SK-N-SH (cell line): ENCODE measurements at regions not wholly inside any gene's neighbourhood (a gene's known extent, or its start where the extent isn't known, plus 50 kb on each side); places are given as distances from the start of the nearest gene placed in this dataset.

Experiments used
- CTCF ChIA-PET: fragments of 300-600, 350-600 bp; formaldehyde crosslinking; extraction: SDS; loops from one replicate; lab custom pipeline; 2021; lab: Yijun Ruan, JAX
- POLR2A ChIA-PET: fragments of 350-600 bp; sonication (Branson Sonifier 250); formaldehyde crosslinking; extraction: SDS; loops from one replicate; lab custom pipeline; 2020; ENCODE audit warnings: antibody characterized with exemption, inconsistent platforms; lab: Yijun Ruan, JAX
- DNase-seq: peaks from one replicate; pipeline ENCODE4 v3.0.0; 2012
- H2AFZ ChIP-seq: fragments of 200-600 bp; sonication (generic); 2 replicates; pipeline ENCODE4 v1.8.1; 2016; ENCODE audit warnings: antibody characterized with exemption, mild to moderate bottlenecking, low read depth
- H3F3A ChIP-seq: fragments of 200-600 bp; sonication (generic); replicated peaks from 2 replicates; pipeline ENCODE3; 2016; ENCODE audit warnings: antibody characterized with exemption, mild to moderate bottlenecking; ENCODE audit not compliant: insufficient read depth
- H3K27ac ChIP-seq, 2 experiments: fragments of 200-500 bp in 1 of 2; fragments of 200-600 bp in 1 of 2; sonication (Bioruptor generic) in 1 of 2; sonication (generic), shearing (Covaris generic) in 1 of 2; 2 replicates each; pipeline versions ENCODE4 v1.5.1 to v1.6.1; 2014 to 2016; ENCODE audit warnings: low read depth in 2 of 2, inconsistent platforms in 1 of 2, low read length in 1 of 2, mild to moderate bottlenecking in 1 of 2, mixed read lengths in 1 of 2
- H3K27me3 ChIP-seq: fragments of 200-600 bp; sonication (generic), shearing (Covaris generic); 2 replicates; pipeline ENCODE4 v1.6.1; 2016; ENCODE audit warnings: mixed run types; ENCODE audit not compliant: insufficient read depth
- H3K36me3 ChIP-seq, 2 experiments: fragments of 200-500 bp in 1 of 2; fragments of 200-600 bp in 1 of 2; sonication (Bioruptor generic) in 1 of 2; sonication (generic) in 1 of 2; replicated peaks in 1 of 2; 2 replicates each; pipeline versions ENCODE3 to v1.5.1; 2014 to 2016; ENCODE audit warnings: low read length in 1 of 2, mild to moderate bottlenecking in 1 of 2; ENCODE audit not compliant: insufficient read depth in 2 of 2, control insufficient read depth in 1 of 2
- H3K4me1 ChIP-seq, 2 experiments: fragments of 200-500 bp in 1 of 2; fragments of 200-600 bp in 1 of 2; sonication (Bioruptor generic) in 1 of 2; sonication (generic), shearing (Covaris generic) in 1 of 2; 2 replicates each; pipeline versions ENCODE4 v1.5.1 to v1.6.1; 2014 to 2016; ENCODE audit warnings: low read depth in 1 of 2, low read length in 1 of 2, mixed run types in 1 of 2; ENCODE audit not compliant: insufficient read depth in 2 of 2, control insufficient read depth in 1 of 2
- H3K4me2 ChIP-seq: fragments of 200-600 bp; sonication (generic), shearing (Covaris generic); 2 replicates; pipeline ENCODE4 v1.6.1; 2017; ENCODE audit warnings: mixed run types
- H3K4me3 ChIP-seq, 2 experiments: fragments of 200-500 bp in 1 of 2; fragments of 200-600 bp in 1 of 2; sonication (Bioruptor generic) in 1 of 2; sonication (generic), shearing (Covaris generic) in 1 of 2; 2 replicates each; pipeline versions ENCODE4 v1.5.1 to v1.8.1; 2014 to 2016; ENCODE audit warnings: low read depth in 2 of 2, inconsistent platforms in 1 of 2, low read length in 1 of 2, mild to moderate bottlenecking in 1 of 2, mixed read lengths in 1 of 2, moderate library complexity in 1 of 2
- H3K79me2 ChIP-seq: fragments of 200-600 bp; sonication (generic); 2 replicates; pipeline ENCODE4 v1.8.1; 2017; ENCODE audit warnings: mild to moderate bottlenecking; ENCODE audit not compliant: insufficient read depth
- H3K9ac ChIP-seq: fragments of 200-600 bp; sonication (generic); 2 replicates; pipeline ENCODE4 v1.6.1; 2017; ENCODE audit warnings: mixed run types
- H3K9me2 ChIP-seq: fragments of 200-600 bp; sonication (generic); 2 replicates; pipeline ENCODE4 v1.6.1; 2017; ENCODE audit warnings: mixed run types
- H3K9me3 ChIP-seq: fragments of 200-600 bp; sonication (generic); 2 replicates; pipeline ENCODE4 v1.6.1; 2017; ENCODE audit warnings: mixed run types, mild to moderate bottlenecking, moderate library complexity
- H4K20me1 ChIP-seq: fragments of 200-600 bp; sonication (generic); 2 replicates; pipeline ENCODE4 v1.6.1; 2017; ENCODE audit warnings: mild to moderate bottlenecking, mixed run types; ENCODE audit not compliant: insufficient read depth
- CHD2 ChIP-seq: fragments of 150-350 bp; IDR thresholded peaks from 2 replicates; pipeline ENCODE4 v1.6.1; 2018; ENCODE audit warnings: low read length; ENCODE audit not compliant: partially characterized antibody
- ELF1 ChIP-seq: IDR thresholded peaks from 2 replicates; pipeline ENCODE4 v1.4.0; 2012
- EZH2phosphoT487 ChIP-seq: fragments of 200-600 bp; sonication (generic); IDR thresholded peaks from 2 replicates; pipeline ENCODE4 v1.6.1; 2017; ENCODE audit warnings: low read depth, mixed run types, mild to moderate bottlenecking, antibody characterized with exemption, moderate library complexity, borderline replicate concordance
- FOSL2 ChIP-seq: IDR thresholded peaks from 2 replicates; pipeline ENCODE4 v1.4.0; 2012; ENCODE audit warnings: low read depth, mild to moderate bottlenecking, moderate library complexity, borderline replicate concordance
- FOXM1 ChIP-seq: IDR thresholded peaks from 2 replicates; pipeline ENCODE4 v1.4.0; 2012; ENCODE audit warnings: low read depth, mild to moderate bottlenecking
- GATA2 ChIP-seq: sonication (generic); formaldehyde crosslinking; IDR thresholded peaks from 2 replicates; pipeline ENCODE4 v1.5.0; 2020; ENCODE audit warnings: mild to moderate bottlenecking, missing genetic modification reagents
- IRF3 ChIP-seq: fragments of 150-350 bp; IDR thresholded peaks from 2 replicates; pipeline ENCODE4 v1.6.1; 2016; ENCODE audit warnings: mild to moderate bottlenecking, low read depth, low read length
- JUND ChIP-seq: IDR thresholded peaks from 2 replicates; pipeline ENCODE4 v1.4.0; 2012
- MAX ChIP-seq: IDR thresholded peaks from 2 replicates; pipeline ENCODE4 v1.4.0; 2012; ENCODE audit warnings: low read depth
- MEF2A ChIP-seq: IDR thresholded peaks from 2 replicates; pipeline ENCODE4 v1.4.0; 2012; ENCODE audit warnings: low read depth, borderline replicate concordance
- MXI1 ChIP-seq: IDR thresholded peaks from 2 replicates; pipeline ENCODE4 v1.6.1; 2012; ENCODE audit warnings: mild to moderate bottlenecking, low read depth, low read length, improper control_type of control experiment
- RAD21 ChIP-seq: IDR thresholded peaks from 2 replicates; pipeline ENCODE4 v1.6.1; 2012; ENCODE audit warnings: mild to moderate bottlenecking, low read length
- RXRA ChIP-seq: IDR thresholded peaks from 2 replicates; pipeline ENCODE4 v1.4.0; 2012; ENCODE audit warnings: low read depth, mild to moderate bottlenecking, borderline replicate concordance
- SMC3 ChIP-seq: IDR thresholded peaks from 2 replicates; pipeline ENCODE4 v1.6.1; 2012; ENCODE audit warnings: low read depth, low read length, improper control_type of control experiment
- TAF1 ChIP-seq: IDR thresholded peaks from 2 replicates; pipeline ENCODE4 v1.6.1; 2012; ENCODE audit warnings: low read depth, mild to moderate bottlenecking, low read length, moderate library complexity, borderline replicate concordance
- TCF12 ChIP-seq: IDR thresholded peaks from 2 replicates; pipeline ENCODE4 v1.4.0; 2012
- TEAD4 ChIP-seq: IDR thresholded peaks from 2 replicates; pipeline ENCODE4 v1.4.0; 2012; ENCODE audit warnings: mild to moderate bottlenecking, borderline replicate concordance; ENCODE audit not compliant: insufficient read depth
- YY1 ChIP-seq: IDR thresholded peaks from 2 replicates; pipeline ENCODE4 v1.4.0; 2012; ENCODE audit warnings: low read depth, mild to moderate bottlenecking
- WGBS: methylation state at CpG from one replicate; pipeline ENCODE4 v1.1.6; 2017; ENCODE audit warnings: low lambda C conversion rate; 5-methylcytosine and 5-hydroxymethylcytosine counted together
- TF ChIP-seq, protein P1 (sequence below): fragments of 200-600 bp; sonication (generic); IDR thresholded peaks from 2 replicates; pipeline ENCODE4 v1.6.1; 2017; ENCODE audit warnings: antibody characterized with exemption, mild to moderate bottlenecking, moderate library complexity
- TF ChIP-seq, protein P2 (sequence below): fragments of 150-350 bp; IDR thresholded peaks from 2 replicates; pipeline ENCODE4 v1.6.1; 2017; ENCODE audit warnings: antibody characterized with exemption, low read length, low read depth, borderline replicate concordance

DNA sequence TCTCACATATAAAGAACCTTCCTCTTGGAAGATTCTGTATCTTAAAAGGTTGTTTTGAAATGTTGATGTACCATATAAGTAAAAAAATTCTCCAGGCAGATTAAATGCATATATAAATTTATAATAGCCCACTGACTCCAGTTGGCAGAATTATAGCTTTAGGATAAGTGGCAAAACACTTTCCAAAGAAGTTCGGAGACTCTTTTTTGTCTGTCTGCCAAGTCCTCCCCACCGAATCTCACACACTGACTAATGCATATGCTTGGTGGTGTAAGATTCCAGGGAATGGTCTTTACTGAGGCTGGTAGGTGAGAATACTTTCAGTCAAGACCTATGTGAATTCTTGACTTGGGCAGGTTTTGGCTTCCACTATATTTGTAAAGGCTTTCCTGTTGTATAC, 724.3 kb upstream of the CXADR start (continued):
- TF ChIP-seq, protein P1, sequence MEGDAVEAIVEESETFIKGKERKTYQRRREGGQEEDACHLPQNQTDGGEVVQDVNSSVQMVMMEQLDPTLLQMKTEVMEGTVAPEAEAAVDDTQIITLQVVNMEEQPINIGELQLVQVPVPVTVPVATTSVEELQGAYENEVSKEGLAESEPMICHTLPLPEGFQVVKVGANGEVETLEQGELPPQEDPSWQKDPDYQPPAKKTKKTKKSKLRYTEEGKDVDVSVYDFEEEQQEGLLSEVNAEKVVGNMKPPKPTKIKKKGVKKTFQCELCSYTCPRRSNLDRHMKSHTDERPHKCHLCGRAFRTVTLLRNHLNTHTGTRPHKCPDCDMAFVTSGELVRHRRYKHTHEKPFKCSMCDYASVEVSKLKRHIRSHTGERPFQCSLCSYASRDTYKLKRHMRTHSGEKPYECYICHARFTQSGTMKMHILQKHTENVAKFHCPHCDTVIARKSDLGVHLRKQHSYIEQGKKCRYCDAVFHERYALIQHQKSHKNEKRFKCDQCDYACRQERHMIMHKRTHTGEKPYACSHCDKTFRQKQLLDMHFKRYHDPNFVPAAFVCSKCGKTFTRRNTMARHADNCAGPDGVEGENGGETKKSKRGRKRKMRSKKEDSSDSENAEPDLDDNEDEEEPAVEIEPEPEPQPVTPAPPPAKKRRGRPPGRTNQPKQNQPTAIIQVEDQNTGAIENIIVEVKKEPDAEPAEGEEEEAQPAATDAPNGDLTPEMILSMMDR, result no peak
- TF ChIP-seq GATA2 (CRISPR knock-in tag) (no peak), EZH2phosphoT487 (no peak), JUND (no peak), MEF2A (no peak), IRF3 (no peak), CHD2 (no peak), TEAD4 (no peak)
- TF ChIP-seq, all 33 proteins: peak for 0

- Histone ChIP-seq H3K9me3 (no peaks in the 10 kb centered on the region), H3K4me1 (no peaks in the 10 kb centered on the region), H3F3A (peaks cover 4% of the 10 kb centered on the region), H3K9ac (no peak overlapping the region), H3K27ac (no peak overlapping the region), H3K4me3 (no peak overlapping the region), H3K36me3 (no peaks in the 10 kb centered on the region), H2AFZ (no peak overlapping the region), H3K9me2 (no peaks in the 10 kb centered on the region), H3K4me2 (no peak overlapping the region), H3K79me2 (no peaks in the 10 kb centered on the region), H4K20me1 (no peaks in the 10 kb centered on the region), H3K27me3 (no peaks in the 10 kb centered on the region)
- no peak for DNase-seq
- TF ChIP-seq GATA2 (CRISPR knock-in tag) (no peak), TCF12 (peak; percentile 22; the same call in 1 of the 2 replicates), SMC3 (no peak), ELF1 (no peak), EZH2phosphoT487 (no peak)
- POLR2A ChIA-PET, result no interaction called here
- 66% methylated on average over 3 of the region's 3 CpGs for WGBS
- CTCF ChIA-PET, result no interaction called here
Observed at GRCh38 chr21:16789636-16790035, 723.2 kb upstream of the CXADR start.

- Histone ChIP-seq H3K9me3 (no peaks in the 10 kb centered on the region), H3K4me2 (no peak overlapping the region), H3K79me2 (no peaks in the 10 kb centered on the region), H3K36me3 (no peaks in the 10 kb centered on the region), H3K27ac (no peak overlapping the region), H3K27me3 (no peaks in the 10 kb centered on the region), H3K4me3 (no peak overlapping the region), H4K20me1 (no peaks in the 10 kb centered on the region), H3K9ac (no peak overlapping the region), H3F3A (peaks cover 6% of the 10 kb centered on the region), H2AFZ (no peak overlapping the region), H3K9me2 (no peaks in the 10 kb centered on the region), H3K4me1 (no peaks in the 10 kb centered on the region; a peak in 1 of 4 replicates)
- WGBS, result 87% methylated on average over 5 of the region's 5 CpGs
- DNase-seq, result no peak
- TF ChIP-seq EZH2phosphoT487, result no peak
- TF ChIP-seq, protein P2, sequence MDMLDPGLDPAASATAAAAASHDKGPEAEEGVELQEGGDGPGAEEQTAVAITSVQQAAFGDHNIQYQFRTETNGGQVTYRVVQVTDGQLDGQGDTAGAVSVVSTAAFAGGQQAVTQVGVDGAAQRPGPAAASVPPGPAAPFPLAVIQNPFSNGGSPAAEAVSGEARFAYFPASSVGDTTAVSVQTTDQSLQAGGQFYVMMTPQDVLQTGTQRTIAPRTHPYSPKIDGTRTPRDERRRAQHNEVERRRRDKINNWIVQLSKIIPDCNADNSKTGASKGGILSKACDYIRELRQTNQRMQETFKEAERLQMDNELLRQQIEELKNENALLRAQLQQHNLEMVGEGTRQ, result no peak
- no peak for TF ChIP-seq RAD21
- TF ChIP-seq FOSL2, result no peak
- TF ChIP-seq MAX, result no peak
- TF ChIP-seq FOXM1, result no peak
- no peak for TF ChIP-seq IRF3
- no peak for TF ChIP-seq TCF12
- TF ChIP-seq MXI1, result no peak
- no peak for TF ChIP-seq TAF1
- no peak for TF ChIP-seq RXRA
- TF ChIP-seq ELF1, result no peak
- TF ChIP-seq MEF2A, result no peak
- TF ChIP-seq YY1, result no peak
- CTCF ChIA-PET, result interaction anchor here (1.1 to 1.2 kb wide), 2 partner anchors 18 to 108 kb away, joined by 3 to 4 read pairs; no protein-coding TSS in a partner anchor
- POLR2A ChIA-PET, result no interaction called here
Observed at GRCh38 chr21:16792101-16792500, 720.7 kb upstream of the CXADR start.
